Loucy (cell line): ENCODE measurements at regions not wholly inside any gene's neighbourhood (a gene's known extent, or its start where the extent isn't known, plus 50 kb on each side); places are given as distances from the start of the nearest gene placed in this dataset.

ENCODE experiments used
- H2AFZ ChIP-seq: fragments of 200-600 bp; sonication (generic); 2 replicates; pipeline ENCODE4 v1.6.0; 2016; ENCODE audit warnings: antibody characterized with exemption, mild to moderate bottlenecking, low read length, moderate library complexity
- H3F3A ChIP-seq: fragments of 200-600 bp; 2 replicates; pipeline ENCODE4 v1.6.0; 2016; ENCODE audit warnings: antibody characterized with exemption, low read depth, mild to moderate bottlenecking
- H3K27me3 ChIP-seq: fragments of 200-600 bp; sonication (generic); 2 replicates; pipeline ENCODE4 v1.6.1; 2014; ENCODE audit warnings: low read length, mild to moderate bottlenecking; ENCODE audit not compliant: insufficient read depth, poor library complexity, severe bottlenecking
- H3K36me3 ChIP-seq: fragments of 200-600 bp; sonication (generic); 2 replicates; pipeline ENCODE4 v1.6.1; 2016; ENCODE audit warnings: low read length; ENCODE audit not compliant: insufficient read depth
- H3K4me1 ChIP-seq: fragments of 200-600 bp; sonication (generic); 2 replicates; pipeline ENCODE4 v1.5.1; 2014; ENCODE audit warnings: low read length, mild to moderate bottlenecking; ENCODE audit not compliant: insufficient read depth, poor library complexity, severe bottlenecking
- H3K4me2 ChIP-seq: fragments of 200-600 bp; sonication (generic); 2 replicates; pipeline ENCODE4 v1.6.0; 2014; ENCODE audit warnings: antibody characterized with exemption, low read length, low read depth, mild to moderate bottlenecking; ENCODE audit not compliant: poor library complexity, severe bottlenecking
- H3K4me3 ChIP-seq: fragments of 200-600 bp; sonication (generic); 2 replicates; pipeline ENCODE4 v1.5.1; 2014; ENCODE audit warnings: low read length, mild to moderate bottlenecking, mixed read lengths; ENCODE audit not compliant: poor library complexity, severe bottlenecking
- H3K79me2 ChIP-seq: fragments of 200-600 bp; sonication (generic); 2 replicates; pipeline ENCODE4 v1.6.1; 2014; ENCODE audit warnings: low read length; ENCODE audit not compliant: insufficient read depth
- H3K9ac ChIP-seq: fragments of 200-600 bp; sonication (generic); 2 replicates; pipeline ENCODE4 v1.6.0; 2014; ENCODE audit warnings: mild to moderate bottlenecking, low read depth, low read length, moderate library complexity; ENCODE audit not compliant: poor library complexity, severe bottlenecking
- H3K9me2 ChIP-seq: fragments of 200-600 bp; sonication (generic); replicated peaks from 2 replicates; pipeline ENCODE4 v1.6.1; 2016; ENCODE audit warnings: low read depth, low read length, mixed read lengths
- H3K9me3 ChIP-seq: fragments of 200-600 bp; sonication (generic); 2 replicates; pipeline ENCODE4 v1.6.1; 2014; ENCODE audit warnings: mild to moderate bottlenecking, antibody characterized with exemption, low read length, low read depth; ENCODE audit not compliant: insufficient read depth
- H4K20me1 ChIP-seq: fragments of 200-600 bp; sonication (generic); 2 replicates; pipeline ENCODE4 v1.6.0; 2014; ENCODE audit warnings: antibody characterized with exemption, low read length, mild to moderate bottlenecking; ENCODE audit not compliant: insufficient read depth, poor library complexity, severe bottlenecking
- EZH2phosphoT487 ChIP-seq: fragments of 200-600 bp; IDR thresholded peaks from 2 replicates; pipeline ENCODE4 v1.6.1; 2018; ENCODE audit warnings: antibody characterized with exemption, mild to moderate bottlenecking, moderate library complexity, borderline replicate concordance
- TF ChIP-seq, protein P1 (sequence below): fragments of 200-600 bp; sonication (generic); conservative IDR thresholded peaks from 2 replicates; pipeline ENCODE4 v1.5.1; 2014; ENCODE audit warnings: mild to moderate bottlenecking, antibody characterized with exemption, low read length

DNA sequence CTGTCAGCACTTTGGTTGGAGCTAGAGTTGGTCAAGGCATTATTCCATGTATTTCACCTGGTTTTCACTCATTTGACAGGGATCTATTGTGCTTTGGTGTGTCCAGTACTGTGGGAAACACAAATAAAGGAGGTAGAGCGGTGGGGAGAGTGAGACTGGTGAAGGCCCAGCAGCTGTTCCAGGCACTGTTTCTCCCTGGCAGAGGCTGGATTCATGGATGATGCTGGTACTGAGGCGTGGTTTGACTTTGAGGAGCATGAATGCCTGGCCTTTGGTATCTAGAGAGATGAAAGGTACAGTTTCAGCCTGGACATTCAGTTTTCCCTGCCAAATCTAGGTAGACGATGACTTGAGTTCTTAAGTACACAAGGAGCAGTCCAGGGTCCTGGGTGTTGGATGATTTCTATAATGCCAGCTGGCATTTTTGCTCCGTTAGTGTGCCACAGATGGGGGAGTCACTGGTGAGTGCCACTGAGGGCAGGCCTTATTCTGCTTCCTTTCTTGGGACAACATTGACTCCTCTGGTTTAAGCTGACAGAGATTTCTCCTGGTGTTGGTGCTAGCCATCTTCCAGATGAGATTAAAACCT lies 162.2 kb upstream of the BMPER start:
- Histone ChIP-seq H3F3A (no peaks in the 10 kb centered on the region), H3K4me3 (no peak overlapping the region), H3K4me1 (peaks cover 10% of the 10 kb centered on the region), H3K4me2 (peak overlapping the region; percentile 49), H3K79me2 (no peaks in the 10 kb centered on the region), H4K20me1 (no peaks in the 10 kb centered on the region), H2AFZ (peak overlapping the region; percentile 61), H3K36me3 (no peaks in the 10 kb centered on the region), H3K27me3 (no peaks in the 10 kb centered on the region), H3K9me3 (no peaks in the 10 kb centered on the region), H3K9ac (no peak overlapping the region), H3K9me2 (no peaks in the 10 kb centered on the region)
- TF ChIP-seq, protein P1, sequence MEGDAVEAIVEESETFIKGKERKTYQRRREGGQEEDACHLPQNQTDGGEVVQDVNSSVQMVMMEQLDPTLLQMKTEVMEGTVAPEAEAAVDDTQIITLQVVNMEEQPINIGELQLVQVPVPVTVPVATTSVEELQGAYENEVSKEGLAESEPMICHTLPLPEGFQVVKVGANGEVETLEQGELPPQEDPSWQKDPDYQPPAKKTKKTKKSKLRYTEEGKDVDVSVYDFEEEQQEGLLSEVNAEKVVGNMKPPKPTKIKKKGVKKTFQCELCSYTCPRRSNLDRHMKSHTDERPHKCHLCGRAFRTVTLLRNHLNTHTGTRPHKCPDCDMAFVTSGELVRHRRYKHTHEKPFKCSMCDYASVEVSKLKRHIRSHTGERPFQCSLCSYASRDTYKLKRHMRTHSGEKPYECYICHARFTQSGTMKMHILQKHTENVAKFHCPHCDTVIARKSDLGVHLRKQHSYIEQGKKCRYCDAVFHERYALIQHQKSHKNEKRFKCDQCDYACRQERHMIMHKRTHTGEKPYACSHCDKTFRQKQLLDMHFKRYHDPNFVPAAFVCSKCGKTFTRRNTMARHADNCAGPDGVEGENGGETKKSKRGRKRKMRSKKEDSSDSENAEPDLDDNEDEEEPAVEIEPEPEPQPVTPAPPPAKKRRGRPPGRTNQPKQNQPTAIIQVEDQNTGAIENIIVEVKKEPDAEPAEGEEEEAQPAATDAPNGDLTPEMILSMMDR: no peak
- no peak for TF ChIP-seq EZH2phosphoT487

GRCh38 chr7:33743594-33743993 lies 161.7 kb upstream of the BMPER start:
- no peaks in the 10 kb centered on the region for H3K36me3 ChIP-seq
- no peaks in the 10 kb centered on the region for H3K9me3 ChIP-seq
- no peak overlapping the region for H3K9ac ChIP-seq
- no peaks in the 10 kb centered on the region for H3K9me2 ChIP-seq
- H3F3A ChIP-seq: no peaks in the 10 kb centered on the region
- H3K4me1 ChIP-seq: peaks cover 10% of the 10 kb centered on the region
- no peaks in the 10 kb centered on the region for H3K27me3 ChIP-seq
- peak overlapping the region; percentile 49 for H3K4me2 ChIP-seq
- peak overlapping the region; percentile 61 for H2AFZ ChIP-seq
- TF ChIP-seq, protein P1: no peak
- no peak for TF ChIP-seq EZH2phosphoT487
- no peak overlapping the region for H3K4me3 ChIP-seq
- no peaks in the 10 kb centered on the region for H3K79me2 ChIP-seq
- no peaks in the 10 kb centered on the region for H4K20me1 ChIP-seq

DNA sequence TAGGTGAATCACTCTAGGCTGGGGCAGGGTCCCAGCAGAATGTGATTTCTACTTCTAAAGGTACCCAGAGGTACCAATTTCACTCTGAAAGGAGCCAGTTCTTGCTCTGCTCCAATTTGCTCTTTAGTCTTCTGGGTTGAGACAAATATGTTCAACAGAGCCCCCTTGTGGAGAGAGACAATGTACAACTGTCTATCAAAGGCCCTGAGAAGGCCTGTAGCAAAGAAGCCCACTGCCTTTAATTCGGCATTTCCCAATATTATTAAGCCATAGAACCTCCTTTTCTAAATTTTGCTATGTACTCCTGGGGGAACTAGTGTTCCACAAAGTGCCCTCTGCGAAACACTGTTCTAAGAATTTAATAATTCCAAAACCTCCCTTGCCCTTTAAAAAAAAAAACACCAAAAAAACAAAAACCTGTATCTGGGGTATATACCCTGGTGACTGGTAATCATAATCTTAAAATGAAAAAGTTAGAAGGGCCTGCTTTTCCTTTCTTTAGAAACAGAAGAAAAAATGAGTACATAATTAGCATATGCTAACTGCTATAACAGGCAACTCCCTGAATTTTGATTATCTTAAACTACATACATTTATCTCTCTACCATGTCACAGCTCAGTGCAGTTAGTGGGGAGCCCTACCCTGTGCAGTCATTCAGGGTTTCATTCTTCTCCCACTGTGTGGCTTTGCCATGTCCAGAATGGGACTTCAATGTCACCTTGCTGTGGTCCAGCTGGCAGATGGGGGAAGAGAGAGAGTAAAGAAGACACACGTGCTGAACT lies 160.9 kb upstream of the BMPER start:
- TF ChIP-seq, protein P1: peak; percentile 82
- TF ChIP-seq EZH2phosphoT487: no peak
- Histone ChIP-seq H3K27me3 (no peaks in the 10 kb centered on the region), H3K4me1 (peaks cover 10% of the 10 kb centered on the region), H3K9ac (no peak overlapping the region), H3K9me2 (no peaks in the 10 kb centered on the region), H3K4me3 (no peak overlapping the region), H3F3A (no peaks in the 10 kb centered on the region), H4K20me1 (no peaks in the 10 kb centered on the region), H3K9me3 (no peaks in the 10 kb centered on the region), H3K36me3 (no peaks in the 10 kb centered on the region), H2AFZ (no peak overlapping the region), H3K79me2 (no peaks in the 10 kb centered on the region), H3K4me2 (no peak overlapping the region)
